Adipocyte (in vitro differentiated cells): ENCODE measurements at regions not wholly inside any gene's neighbourhood (a gene's known extent, or its start where the extent isn't known, plus 50 kb on each side); places are given as distances from the start of the nearest gene placed in this dataset.

Source experiments
- DNase-seq: peaks from one replicate; pipeline ENCODE4 v3.0.0-alpha.2; 2015; ENCODE audit warnings: low read depth
- H3K27me3 ChIP-seq: replicated peaks from 2 replicates; pipeline ENCODE4 v1.7.0; 2013; ENCODE audit warnings: mild to moderate bottlenecking, low read length, moderate library complexity; ENCODE audit not compliant: control insufficient read depth, insufficient read depth
- H3K36me3 ChIP-seq: 2 replicates; pipeline ENCODE4 v1.7.0; 2013; ENCODE audit warnings: low read length, mild to moderate bottlenecking, moderate library complexity; ENCODE audit not compliant: control insufficient read depth, insufficient read depth, severe bottlenecking
- H3K4me1 ChIP-seq: 2 replicates; pipeline ENCODE4 v1.7.0; 2013; ENCODE audit warnings: mild to moderate bottlenecking, low read length, moderate library complexity; ENCODE audit not compliant: control insufficient read depth, insufficient read depth
- H3K4me3 ChIP-seq: 2 replicates; pipeline ENCODE4 v1.7.0; 2013; ENCODE audit warnings: mild to moderate bottlenecking, low read length, moderate library complexity
- H3K9ac ChIP-seq: 2 replicates; pipeline ENCODE4 v1.7.0; 2013; ENCODE audit warnings: mild to moderate bottlenecking, low read length, moderate library complexity
- H3K9me3 ChIP-seq: 2 replicates; pipeline ENCODE4 v1.7.0; 2013; ENCODE audit warnings: mild to moderate bottlenecking, low read length, moderate library complexity; ENCODE audit not compliant: control insufficient read depth

DNA sequence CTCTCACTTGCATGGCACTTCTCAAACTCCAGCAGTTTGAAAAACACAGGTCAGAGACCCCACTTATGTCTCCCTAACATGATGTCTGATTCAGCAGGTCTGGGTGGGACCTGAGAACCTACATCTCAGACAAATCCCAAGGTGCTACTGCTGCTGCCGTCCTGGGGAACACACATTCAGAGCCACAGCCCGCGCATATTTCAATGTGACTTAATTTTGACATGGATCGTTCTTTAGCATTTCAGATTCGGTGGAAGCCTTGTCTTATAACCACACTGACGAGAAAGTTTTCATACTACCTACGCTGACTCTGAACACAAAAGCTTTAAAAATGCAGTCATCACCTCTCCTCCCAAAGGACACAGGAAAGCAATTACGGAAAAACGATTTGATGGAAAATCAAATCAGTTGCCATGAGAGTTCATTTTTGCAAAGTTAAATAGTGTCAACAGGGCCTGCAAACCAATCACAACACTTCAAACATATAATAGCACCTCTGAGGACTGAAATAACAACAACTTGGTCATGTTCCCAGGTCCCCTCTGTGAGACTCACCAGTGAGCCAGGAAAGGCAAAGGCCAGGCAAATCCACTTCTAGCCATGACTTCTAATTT, 132.6 kb downstream of the SHANK2 start:
- Histone ChIP-seq H3K4me3 (no peak overlapping the region), H3K4me1 (peaks cover 12% of the 10 kb centered on the region)

GRCh38 chr11:71118671-71119250, 133.6 kb downstream of the SHANK2 start:
- no peaks in the 10 kb centered on the region for H3K9me3 ChIP-seq
- H3K4me3 ChIP-seq = no peak overlapping the region
- H3K36me3 ChIP-seq = no peaks in the 10 kb centered on the region
- no peaks in the 10 kb centered on the region for H3K27me3 ChIP-seq
- peaks cover 12% of the 10 kb centered on the region for H3K4me1 ChIP-seq
- no peak for DNase-seq
- H3K9ac ChIP-seq = no peak overlapping the region

More for the DNA sequence above, 132.6 kb downstream of the SHANK2 start:
- Histone ChIP-seq H3K27me3 (no peaks in the 10 kb centered on the region), H3K36me3 (peaks cover 4% of the 10 kb centered on the region), H3K9me3 (no peaks in the 10 kb centered on the region), H3K9ac (no peak overlapping the region)
- no peak for DNase-seq

GRCh38 chr11:71117311-71117710, 135.1 kb downstream of the SHANK2 start:
- no peak for DNase-seq
- Histone ChIP-seq H3K9me3 (no peaks in the 10 kb centered on the region), H3K27me3 (no peaks in the 10 kb centered on the region), H3K9ac (no peak overlapping the region), H3K4me1 (peaks cover 12% of the 10 kb centered on the region), H3K4me3 (no peak overlapping the region), H3K36me3 (no peaks in the 10 kb centered on the region)

DNA sequence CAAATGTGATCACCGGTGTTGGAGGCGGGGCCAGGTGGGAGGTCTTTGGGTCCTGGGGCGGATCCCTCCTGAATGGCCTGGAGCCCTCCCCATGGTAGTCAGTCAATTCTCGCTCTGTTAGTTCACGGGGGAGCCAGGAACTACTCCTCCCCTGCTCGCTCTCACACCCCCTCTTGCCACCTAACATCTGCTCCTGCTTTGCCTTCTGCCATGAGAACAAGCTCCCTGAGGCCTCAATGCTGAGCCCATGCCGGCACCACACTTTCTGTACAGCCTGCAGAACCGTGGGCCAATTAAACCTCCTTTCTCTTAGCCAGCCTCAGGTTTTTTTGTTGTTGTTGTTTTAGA, 135.7 kb downstream of the SHANK2 start:
- DNase-seq = no peak
- H3K27me3 ChIP-seq = no peaks in the 10 kb centered on the region
- no peak overlapping the region for H3K9ac ChIP-seq
- peaks cover 12% of the 10 kb centered on the region for H3K4me1 ChIP-seq
- H3K36me3 ChIP-seq = no peaks in the 10 kb centered on the region
- no peak overlapping the region for H3K4me3 ChIP-seq
- H3K9me3 ChIP-seq = no peaks in the 10 kb centered on the region

GRCh38 chr11:71115770-71116692, 136.3 kb downstream of the SHANK2 start:
- Histone ChIP-seq H3K36me3 (no peaks in the 10 kb centered on the region), H3K27me3 (no peaks in the 10 kb centered on the region), H3K9me3 (no peaks in the 10 kb centered on the region), H3K9ac (no peak overlapping the region), H3K4me1 (peaks cover 12% of the 10 kb centered on the region), H3K4me3 (no peak overlapping the region)
- no peak for DNase-seq

DNA sequence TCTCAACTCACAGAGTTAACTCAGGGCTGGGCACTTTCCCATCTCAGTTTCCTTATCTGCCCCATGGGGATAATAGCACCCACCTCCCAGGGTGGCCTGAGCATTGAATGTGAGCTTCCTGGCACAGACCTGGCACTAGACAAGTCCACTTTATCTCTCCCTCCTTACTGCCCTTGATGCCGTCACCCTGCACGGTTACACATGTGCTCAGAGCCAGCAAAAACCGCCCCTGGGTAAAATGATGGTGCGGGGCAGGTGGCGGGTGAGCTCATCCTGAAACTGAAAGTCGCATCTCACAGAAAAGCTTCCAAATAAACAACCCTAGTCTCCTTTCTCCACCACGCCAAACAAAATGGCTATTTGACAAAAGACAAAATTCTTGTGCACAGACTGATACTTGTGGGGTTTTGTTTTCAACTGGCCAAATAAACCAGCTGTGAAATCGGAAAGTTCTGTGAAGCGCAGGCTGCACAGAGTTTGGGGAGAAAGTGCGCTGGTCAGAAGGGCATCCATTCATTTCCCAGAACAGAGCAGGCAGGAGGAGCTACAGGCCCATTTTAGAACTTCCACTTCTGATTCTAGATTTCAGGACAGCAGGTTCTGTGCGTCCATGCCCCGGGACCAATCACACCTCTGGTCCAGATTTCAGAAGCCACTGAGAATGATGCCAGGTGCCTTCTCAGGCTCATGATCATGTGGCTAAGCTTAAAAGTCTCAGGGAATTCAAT, 138.1 kb downstream of the SHANK2 start:
- H3K9me3 ChIP-seq = no peaks in the 10 kb centered on the region
- H3K4me1 ChIP-seq = peaks cover 3% of the 10 kb centered on the region
- no peak overlapping the region for H3K4me3 ChIP-seq
- no peak overlapping the region for H3K9ac ChIP-seq
- H3K27me3 ChIP-seq = no peaks in the 10 kb centered on the region
- DNase-seq = no peak
- peaks cover 10% of the 10 kb centered on the region for H3K36me3 ChIP-seq

GRCh38 chr11:71112990-71113389, 139.4 kb downstream of the SHANK2 start:
- H3K9me3 ChIP-seq = no peaks in the 10 kb centered on the region
- peaks cover 15% of the 10 kb centered on the region for H3K36me3 ChIP-seq
- H3K27me3 ChIP-seq = no peaks in the 10 kb centered on the region
- DNase-seq = no peak
- H3K4me3 ChIP-seq = no peak overlapping the region
- H3K4me1 ChIP-seq = peaks cover 3% of the 10 kb centered on the region
- no peak overlapping the region for H3K9ac ChIP-seq

DNA sequence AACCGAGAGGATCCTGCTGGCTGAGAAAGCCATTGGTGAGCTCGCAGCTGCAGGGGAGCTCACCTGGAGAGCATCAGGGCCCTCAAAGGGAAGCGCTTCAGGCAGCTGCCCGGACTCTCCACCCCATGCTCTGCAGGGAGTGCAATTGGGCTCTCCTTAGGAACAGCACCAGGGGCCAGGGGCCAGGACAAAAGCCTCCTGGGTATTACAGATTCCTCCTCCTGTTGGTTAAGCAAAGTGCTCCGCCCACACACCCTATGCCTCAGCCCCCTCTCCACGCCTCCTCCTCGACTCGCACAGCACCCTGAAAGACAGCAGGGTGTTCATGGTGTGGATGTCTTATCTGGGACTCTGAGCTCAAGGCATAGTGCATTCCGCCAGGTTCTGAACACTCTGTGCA, 139.9 kb downstream of the SHANK2 start:
- no peaks in the 10 kb centered on the region for H3K9me3 ChIP-seq
- DNase-seq = no peak
- H3K27me3 ChIP-seq = no peaks in the 10 kb centered on the region
- H3K9ac ChIP-seq = no peak overlapping the region
- peaks cover 15% of the 10 kb centered on the region for H3K36me3 ChIP-seq
- peaks cover 3% of the 10 kb centered on the region for H3K4me1 ChIP-seq
- no peak overlapping the region for H3K4me3 ChIP-seq

DNA sequence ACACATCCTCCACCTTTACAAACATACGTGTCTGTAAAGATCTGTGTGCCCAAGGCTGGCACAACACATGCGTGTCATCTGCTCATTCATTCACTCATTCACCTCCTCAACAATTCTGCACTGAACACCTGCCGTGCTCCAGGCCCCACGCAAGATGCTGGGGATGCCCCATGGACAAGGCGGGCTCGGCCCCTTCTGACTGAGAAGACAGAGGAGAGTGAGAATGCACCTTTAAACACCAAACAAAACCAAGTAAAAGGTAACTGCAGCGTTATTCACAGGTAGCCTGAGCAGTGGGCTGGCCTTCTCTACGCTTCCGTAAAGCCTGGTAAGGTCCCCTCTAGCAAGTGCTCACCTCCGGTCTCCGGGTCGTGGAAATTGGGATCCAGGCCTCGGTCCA, 142.8 kb downstream of the SHANK2 start:
- no peaks in the 10 kb centered on the region for H3K27me3 ChIP-seq
- no peak for DNase-seq

GRCh38 chr11:71109186-71109585, 143.2 kb downstream of the SHANK2 start:
- no peak for DNase-seq
- H3K4me1 ChIP-seq = no peaks in the 10 kb centered on the region
- no peak overlapping the region for H3K4me3 ChIP-seq
- H3K9me3 ChIP-seq = no peaks in the 10 kb centered on the region
- peaks cover 21% of the 10 kb centered on the region for H3K36me3 ChIP-seq
- H3K9ac ChIP-seq = no peak overlapping the region
- H3K27me3 ChIP-seq = no peaks in the 10 kb centered on the region

More for the DNA sequence above, 142.8 kb downstream of the SHANK2 start:
- Histone ChIP-seq H3K4me1 (no peaks in the 10 kb centered on the region), H3K36me3 (peaks cover 21% of the 10 kb centered on the region), H3K4me3 (no peak overlapping the region), H3K9ac (no peak overlapping the region), H3K9me3 (no peaks in the 10 kb centered on the region)
